ENCODE measurements at regions not wholly inside any gene's neighbourhood (a gene's known extent, or its start where the extent isn't known, plus 50 kb on each side); places are given as distances from the start of the nearest gene placed in this dataset.

DNA sequence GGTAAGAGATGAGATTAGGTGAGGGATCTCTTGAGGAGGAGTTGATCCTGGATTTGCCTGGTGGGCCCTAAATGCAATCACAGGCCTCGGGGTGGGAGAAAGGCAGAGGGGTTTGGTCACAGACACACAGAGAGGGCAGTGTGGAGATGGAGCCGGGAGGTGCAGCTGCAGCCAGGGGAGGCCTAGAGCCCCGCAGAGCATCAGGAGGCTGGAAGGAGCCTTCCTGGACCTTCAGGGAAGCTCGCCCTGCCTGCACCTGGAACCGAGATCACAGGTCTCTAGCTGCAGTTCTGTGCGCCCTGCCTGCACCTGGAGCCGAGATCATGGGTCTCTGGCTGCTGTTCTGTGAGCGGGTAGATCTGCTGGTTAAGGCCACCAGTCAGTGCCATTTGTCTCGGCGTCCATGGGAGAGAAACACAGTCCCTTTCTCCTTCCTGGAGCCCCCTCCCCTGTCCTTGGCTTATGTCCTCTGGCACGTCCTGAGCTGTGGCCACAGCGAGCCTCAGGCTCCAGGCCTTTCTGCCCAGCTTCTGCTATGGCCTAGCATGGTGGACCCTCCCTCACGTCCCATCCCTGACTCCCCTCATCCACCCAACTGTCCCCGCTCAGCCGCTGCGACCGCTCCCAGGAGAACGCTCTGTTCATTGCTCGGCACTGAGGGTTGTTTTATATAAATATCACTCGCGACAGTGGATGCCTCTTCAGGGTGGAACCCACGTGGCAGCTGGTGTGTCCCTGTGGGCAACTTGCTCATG, 112.0 kb downstream of the DACT2 start:
- H3K4me3 ChIP-seq (ENCODE audit: low read depth, low read length): no peak overlapping the region
- TF ChIP-seq, protein P1, sequence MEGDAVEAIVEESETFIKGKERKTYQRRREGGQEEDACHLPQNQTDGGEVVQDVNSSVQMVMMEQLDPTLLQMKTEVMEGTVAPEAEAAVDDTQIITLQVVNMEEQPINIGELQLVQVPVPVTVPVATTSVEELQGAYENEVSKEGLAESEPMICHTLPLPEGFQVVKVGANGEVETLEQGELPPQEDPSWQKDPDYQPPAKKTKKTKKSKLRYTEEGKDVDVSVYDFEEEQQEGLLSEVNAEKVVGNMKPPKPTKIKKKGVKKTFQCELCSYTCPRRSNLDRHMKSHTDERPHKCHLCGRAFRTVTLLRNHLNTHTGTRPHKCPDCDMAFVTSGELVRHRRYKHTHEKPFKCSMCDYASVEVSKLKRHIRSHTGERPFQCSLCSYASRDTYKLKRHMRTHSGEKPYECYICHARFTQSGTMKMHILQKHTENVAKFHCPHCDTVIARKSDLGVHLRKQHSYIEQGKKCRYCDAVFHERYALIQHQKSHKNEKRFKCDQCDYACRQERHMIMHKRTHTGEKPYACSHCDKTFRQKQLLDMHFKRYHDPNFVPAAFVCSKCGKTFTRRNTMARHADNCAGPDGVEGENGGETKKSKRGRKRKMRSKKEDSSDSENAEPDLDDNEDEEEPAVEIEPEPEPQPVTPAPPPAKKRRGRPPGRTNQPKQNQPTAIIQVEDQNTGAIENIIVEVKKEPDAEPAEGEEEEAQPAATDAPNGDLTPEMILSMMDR (conservative IDR thresholded peaks at IDR 0.05; ENCODE audit: low read depth, low read length): no peak
- DNase-seq (ENCODE audit: low read depth): no peak

DNA sequence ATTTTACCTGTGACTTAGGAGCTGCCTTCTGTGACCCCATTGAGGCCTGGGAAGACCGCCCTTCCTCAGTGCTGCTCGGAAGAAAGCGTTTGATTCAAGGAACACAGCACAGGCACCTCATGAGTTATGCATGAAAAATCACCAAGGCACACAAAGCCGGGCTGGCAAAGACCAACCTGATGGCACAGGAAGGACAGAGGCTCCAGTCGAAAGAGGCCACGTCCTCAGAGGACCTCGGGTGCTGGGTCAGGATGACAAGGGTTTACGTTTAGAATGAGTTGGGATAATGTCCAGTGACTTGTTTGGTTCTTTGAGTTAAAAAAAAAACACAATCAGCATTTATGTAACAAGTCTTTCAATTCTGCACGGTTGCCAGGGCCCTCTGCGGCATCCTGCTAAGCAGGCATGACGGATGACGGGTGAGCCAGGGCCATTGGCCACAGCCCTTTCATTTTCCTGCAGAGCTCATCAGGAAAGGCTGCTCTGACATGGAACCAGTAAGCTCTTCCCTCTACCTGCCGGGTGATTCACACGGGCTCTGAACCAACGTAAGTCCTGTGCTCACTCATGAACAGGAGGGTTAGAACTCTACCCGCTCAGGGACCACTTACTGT, 112.8 kb downstream of the DACT2 start:
- TF ChIP-seq, protein P1 (conservative IDR thresholded peaks at IDR 0.05; ENCODE audit: low read depth, low read length): no peak
- DNase-seq (ENCODE audit: low read depth): peak; percentile 50
- H3K4me3 ChIP-seq (ENCODE audit: low read depth, low read length): no peak overlapping the region

DNA sequence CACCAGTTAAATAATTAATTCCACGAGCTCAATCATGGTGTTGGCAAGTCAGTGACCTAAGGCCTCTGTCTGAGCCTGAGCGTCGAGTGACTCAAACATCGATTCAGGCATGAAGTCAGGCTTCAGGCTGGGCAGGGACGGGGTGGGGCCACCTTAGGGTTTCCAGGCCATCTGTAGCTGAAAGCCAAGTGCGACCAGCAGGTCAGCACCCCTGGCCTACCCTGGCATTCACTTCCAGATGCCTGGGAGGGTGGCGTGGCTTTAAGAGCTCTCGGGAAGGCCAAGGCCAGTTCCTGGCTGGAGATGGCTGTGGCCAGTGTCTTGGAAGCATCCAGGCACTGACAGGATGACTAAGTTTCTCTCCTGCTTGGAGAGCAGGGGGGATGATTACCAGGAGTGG, 113.4 kb downstream of the DACT2 start:
- TF ChIP-seq, protein P1 (conservative IDR thresholded peaks at IDR 0.05; ENCODE audit: low read depth, low read length): no peak
- peak; percentile 66 for DNase-seq (ENCODE audit: low read depth)
- no peak overlapping the region for H3K4me3 ChIP-seq (ENCODE audit: low read depth, low read length)

DNA sequence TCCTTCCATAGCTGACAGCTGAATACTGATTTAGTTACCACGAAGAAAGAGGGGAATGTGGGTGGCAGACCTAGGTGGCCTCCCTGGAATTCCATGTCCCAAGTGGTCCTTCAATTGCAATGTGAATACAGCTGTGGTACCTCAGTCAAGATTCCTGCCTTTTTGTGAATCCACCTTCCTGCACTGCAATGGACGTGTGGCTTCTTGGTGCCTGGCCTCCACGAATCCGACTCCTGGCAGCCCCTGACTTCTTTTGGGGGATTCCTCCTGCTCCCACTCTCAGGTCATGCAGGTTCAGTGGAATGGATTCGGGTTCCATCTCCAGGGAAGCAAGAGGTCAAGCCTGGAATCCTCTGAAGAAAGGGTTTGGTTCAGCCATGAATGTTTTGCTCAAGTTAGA, 117.8 kb downstream of the DACT2 start:
- H3K4me3 ChIP-seq (ENCODE audit: low read depth, low read length): no peak overlapping the region
- DNase-seq (ENCODE audit: low read depth): no peak
- TF ChIP-seq, protein P1 (conservative IDR thresholded peaks at IDR 0.05; ENCODE audit: low read depth, low read length): no peak

DNA sequence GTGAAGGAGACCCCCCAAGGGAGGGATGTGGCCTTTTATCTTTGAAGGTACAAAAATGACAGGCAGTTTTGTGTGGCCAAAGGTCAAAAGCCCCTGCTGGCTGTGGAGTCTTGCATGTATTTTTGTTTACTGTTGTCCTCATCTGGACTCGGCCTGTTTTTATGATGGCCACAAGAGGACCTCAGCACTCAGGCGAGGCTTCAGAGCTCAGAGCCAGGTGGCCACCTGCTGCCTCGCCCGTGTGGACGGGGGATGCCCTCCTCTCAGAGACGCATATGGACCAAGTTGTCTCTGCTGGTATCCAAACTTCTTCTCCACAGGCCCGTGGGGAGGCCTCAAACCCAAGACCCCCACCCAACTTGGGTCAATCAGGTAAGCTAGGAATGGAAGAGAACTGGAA, 118.2 kb downstream of the DACT2 start:
- no peak for DNase-seq (ENCODE audit: low read depth)

DNA sequence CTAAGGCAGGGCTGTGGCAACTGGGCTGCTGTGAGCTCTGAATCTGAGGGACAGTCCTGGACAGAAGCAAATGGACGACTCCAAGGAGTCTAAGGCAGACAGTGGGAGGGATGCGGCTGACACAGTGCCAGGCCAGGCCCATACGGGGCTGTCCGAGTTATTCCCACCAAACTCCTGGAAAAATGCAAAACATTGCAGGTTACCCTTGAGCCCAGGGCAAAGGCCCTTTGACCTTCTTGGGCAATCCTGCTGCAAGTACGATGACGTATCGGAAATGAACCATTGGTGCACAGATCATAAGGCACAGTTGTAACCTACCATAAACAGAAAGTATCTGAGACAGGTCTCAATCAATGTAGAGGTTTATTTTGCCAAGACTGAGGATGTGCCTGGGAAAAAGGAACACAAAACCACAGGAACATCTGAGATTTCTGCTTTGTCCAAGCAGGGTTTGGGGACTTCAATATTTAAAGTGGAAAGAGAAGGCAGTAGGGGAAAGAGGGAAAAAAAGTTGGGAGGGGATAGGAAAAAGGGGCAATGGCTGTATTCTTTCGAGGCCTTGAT, 118.9 kb downstream of the DACT2 start:
- TF ChIP-seq, protein P1 (conservative IDR thresholded peaks at IDR 0.05; ENCODE audit: low read depth, low read length): no peak
- DNase-seq (ENCODE audit: low read depth): no peak
- H3K4me3 ChIP-seq (ENCODE audit: low read depth, low read length): no peak overlapping the region

More for the DNA sequence above, 118.2 kb downstream of the DACT2 start:
- TF ChIP-seq, protein P1 (conservative IDR thresholded peaks at IDR 0.05; ENCODE audit: low read depth, low read length): peak; percentile 69
- H3K4me3 ChIP-seq (ENCODE audit: low read depth, low read length): no peak overlapping the region
